Liver (tissue), 8 donors: ENCODE measurements at regions not wholly inside any gene's neighbourhood (a gene's known extent, or its start where the extent isn't known, plus 50 kb on each side); places are given as distances from the start of the nearest gene placed in this dataset.

Source experiments
- DNase-seq: peaks from one replicate; pipeline ENCODE4 v3.0.0-alpha.2; 2017; ENCODE audit warnings: low spot score
- H3K27ac ChIP-seq, 2 donors: one replicate each; pipeline ENCODE4 v1.7.0; 2013; ENCODE audit warnings: inconsistent platforms in 2 of 2, low read length in 2 of 2, control low read depth in 1 of 2, low read depth in 1 of 2, mild to moderate bottlenecking in 1 of 2
- H3K27me3 ChIP-seq, 4 donors: one replicate each; pipeline versions ENCODE4 v1.6.1 to v1.7.0; 2013; ENCODE audit warnings: low read length in 3 of 4, inconsistent platforms in 1 of 4, mild to moderate bottlenecking in 1 of 4, moderate library complexity in 1 of 4; ENCODE audit not compliant: control insufficient read depth in 4 of 4, insufficient read depth in 4 of 4
- H3K36me3 ChIP-seq, 4 donors: one replicate each; pipeline versions ENCODE4 v1.6.1 to v1.7.0; 2013; ENCODE audit warnings: low read length in 3 of 4, mild to moderate bottlenecking in 3 of 4, low read depth in 1 of 4, moderate library complexity in 1 of 4; ENCODE audit not compliant: control insufficient read depth in 4 of 4, insufficient read depth in 3 of 4
- H3K4me1 ChIP-seq, 4 donors: one replicate each; pipeline versions ENCODE4 v1.6.1 to v1.7.0; 2013; ENCODE audit warnings: low read length in 3 of 4, mild to moderate bottlenecking in 3 of 4, moderate library complexity in 1 of 4; ENCODE audit not compliant: control insufficient read depth in 4 of 4, insufficient read depth in 4 of 4
- H3K4me3 ChIP-seq, 3 donors: one replicate each; pipeline versions ENCODE4 v1.6.1 to v1.7.0; 2013; ENCODE audit warnings: low read length in 3 of 3, control low read depth in 1 of 3, low read depth in 1 of 3, mild to moderate bottlenecking in 1 of 3
- H3K9ac ChIP-seq, 2 donors: one replicate each; pipeline ENCODE4 v1.7.0; 2013; ENCODE audit warnings: low read length in 2 of 2, mild to moderate bottlenecking in 2 of 2, moderate library complexity in 2 of 2, control low read depth in 1 of 2, low read depth in 1 of 2
- H3K9me3 ChIP-seq, 4 donors: one replicate each; pipeline versions ENCODE4 v1.6.1 to v1.7.0; 2013; ENCODE audit warnings: low read length in 3 of 4; ENCODE audit not compliant: control insufficient read depth in 4 of 4
- CTCF ChIP-seq: fragments of 150-350 bp; IDR thresholded peaks from 2 replicates; pipeline ENCODE4 v1.5.1; 2017; ENCODE audit warnings: improper control_type of control experiment, low read depth, low read length; ENCODE audit not compliant: missing input control
- EGR1 ChIP-seq, 2 donors: IDR thresholded peaks; 2 replicates each; pipeline ENCODE4 v1.6.1; 2016 to 2018; ENCODE audit warnings: antibody characterized with exemption in 2 of 2, low read depth in 2 of 2
- FOXA1 ChIP-seq: IDR thresholded peaks from 2 replicates; pipeline ENCODE4 v1.6.1; 2016; ENCODE audit warnings: antibody characterized with exemption
- FOXA2 ChIP-seq: IDR thresholded peaks from 2 replicates; pipeline ENCODE4 v1.6.1; 2016; ENCODE audit warnings: antibody characterized with exemption
- GABPA ChIP-seq, 2 donors: IDR thresholded peaks in 1 of 2; conservative IDR thresholded peaks in 1 of 2; 2 replicates each; pipeline ENCODE4 v1.6.1; 2016; ENCODE audit warnings: antibody characterized with exemption in 2 of 2, mild to moderate bottlenecking in 1 of 2, moderate library complexity in 1 of 2
- HNF4A ChIP-seq, 2 donors: conservative IDR thresholded peaks; 2 replicates each; pipeline ENCODE4 v1.6.1; 2016; ENCODE audit warnings: antibody characterized with exemption in 2 of 2, mild to moderate bottlenecking in 2 of 2
- HNF4G ChIP-seq: IDR thresholded peaks from 2 replicates; pipeline ENCODE4 v1.6.1; 2016; ENCODE audit warnings: antibody characterized with exemption
- JUND ChIP-seq, 2 donors: IDR thresholded peaks; 2 replicates each; pipeline ENCODE4 v1.6.1; 2016; ENCODE audit warnings: antibody characterized with exemption in 2 of 2
- MAX ChIP-seq: IDR thresholded peaks from 2 replicates; pipeline ENCODE4 v1.6.1; 2016; ENCODE audit warnings: antibody characterized with exemption
- NR2F2 ChIP-seq: IDR thresholded peaks from 2 replicates; pipeline ENCODE4 v1.6.1; 2016; ENCODE audit warnings: antibody characterized with exemption
- RAD21 ChIP-seq, 2 donors: IDR thresholded peaks; 2 replicates each; pipeline ENCODE4 v1.6.1; 2016; ENCODE audit warnings: antibody characterized with exemption in 2 of 2, mild to moderate bottlenecking in 2 of 2
- RXRA ChIP-seq, 2 donors: IDR thresholded peaks; 2 replicates each; pipeline ENCODE4 v1.6.1; 2017 to 2018; ENCODE audit warnings: antibody characterized with exemption in 2 of 2, mild to moderate bottlenecking in 1 of 2
- SP1 ChIP-seq: IDR thresholded peaks from 2 replicates; pipeline ENCODE4 v1.6.1; 2018; ENCODE audit warnings: antibody characterized with exemption, mild to moderate bottlenecking
- TAF1 ChIP-seq: conservative IDR thresholded peaks from 2 replicates; pipeline ENCODE4 v1.6.1; 2016; ENCODE audit warnings: antibody characterized with exemption, mild to moderate bottlenecking
- YY1 ChIP-seq: IDR thresholded peaks from 2 replicates; pipeline ENCODE4 v1.6.1; 2016; ENCODE audit warnings: antibody characterized with exemption, mild to moderate bottlenecking
- WGBS: extraction: QIAGEN DNeasy Blood & Tissue Kit; methylation state at CpG from one replicate; pipeline ENCODE4 v1.1.7; 2013; 5-methylcytosine and 5-hydroxymethylcytosine counted together
- TF ChIP-seq, protein P1 (sequence below): IDR thresholded peaks from 2 replicates; pipeline ENCODE4 v1.6.1; 2016; ENCODE audit warnings: antibody characterized with exemption
- TF ChIP-seq, protein P2 (sequence below): IDR thresholded peaks from 2 replicates; pipeline ENCODE4 v1.6.1; 2016; ENCODE audit warnings: antibody characterized with exemption
- TF ChIP-seq, protein P3 (sequence below): IDR thresholded peaks from 2 replicates; pipeline ENCODE4 v1.6.1; 2016; ENCODE audit warnings: antibody characterized with exemption, mild to moderate bottlenecking
- donor health status: healthy.
- donor health status: healthy.
- donor health status: healthy.
- donor health status: healthy.
- donor health status: healthy.

DNA sequence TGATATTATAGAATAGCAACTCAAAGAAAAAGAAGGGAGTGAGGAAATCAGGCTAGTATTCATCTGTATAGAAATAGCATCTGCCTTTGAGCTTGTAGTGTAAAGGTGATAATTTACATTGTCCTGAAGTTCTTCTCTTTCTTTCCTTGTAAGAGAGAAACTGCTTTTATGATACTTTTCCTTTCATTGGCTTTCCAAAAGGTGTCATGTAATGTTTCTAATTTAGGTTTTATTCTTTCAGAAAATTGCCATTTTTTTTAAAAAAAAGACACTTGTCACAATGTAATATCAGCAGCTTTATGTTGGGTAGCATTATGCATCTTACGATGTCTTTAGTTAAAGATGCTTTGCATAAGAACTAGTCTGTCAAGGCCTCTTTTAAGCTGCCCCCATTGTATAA lies 1153.8 kb upstream of the PCDH7 start:
- no peaks in the 10 kb centered on the region for H3K36me3 ChIP-seq
- no peaks in the 10 kb centered on the region for H3K27me3 ChIP-seq
- no peak for DNase-seq
- no peak overlapping the region for H3K9ac ChIP-seq
- H3K4me3 ChIP-seq, result no peak overlapping the region
- TF ChIP-seq YY1 (no peak), FOXA1 (no peak)
- 88% methylated on average over 1 of the region's 1 CpG for WGBS
- no peak overlapping the region for H3K27ac ChIP-seq
- H3K9me3 ChIP-seq, result no peaks in the 10 kb centered on the region
- H3K4me1 ChIP-seq, result no peaks in the 10 kb centered on the region

DNA sequence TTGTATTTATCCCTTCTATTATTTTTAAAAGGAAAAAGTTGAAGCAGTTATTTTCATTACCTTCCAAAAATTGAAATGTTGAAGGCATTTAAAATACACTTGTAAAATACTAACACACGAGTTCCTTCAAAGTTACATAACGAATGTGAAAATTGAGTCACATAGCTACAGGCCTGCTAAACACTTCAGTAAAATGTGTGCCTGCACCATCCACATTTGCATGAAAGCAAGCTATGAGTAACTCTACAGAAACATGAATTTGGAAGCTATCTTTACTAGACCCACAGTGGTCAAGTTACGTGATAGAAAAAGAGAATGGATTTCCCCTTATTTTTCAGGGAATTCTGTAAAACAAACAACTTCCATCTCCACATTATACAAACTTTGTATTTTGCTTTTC lies 1148.8 kb upstream of the PCDH7 start:
- no peak for DNase-seq
- H3K4me3 ChIP-seq, result no peak overlapping the region
- no peak overlapping the region for H3K9ac ChIP-seq
- no peaks in the 10 kb centered on the region for H3K36me3 ChIP-seq
- H3K9me3 ChIP-seq, result no peaks in the 10 kb centered on the region
- H3K4me1 ChIP-seq, result no peaks in the 10 kb centered on the region
- no peaks in the 10 kb centered on the region for H3K27me3 ChIP-seq
- 88% methylated on average over 3 of the region's 3 CpGs for WGBS
- TF ChIP-seq YY1 (no peak), TAF1 (no peak), GABPA (IDR thresholded peaks at IDR 0.05 in 1 of 2, conservative IDR thresholded peaks at IDR 0.05 in 1 of 2) (no peak), FOXA1 (no peak), EGR1 (IDR thresholded peaks at IDR 0.05; ENCODE audit: low read depth in 2 of 2) (no peak), MAX (no peak), RAD21 (IDR thresholded peaks at IDR 0.05) (no peak), HNF4G (no peak), FOXA2 (no peak), JUND (IDR thresholded peaks at IDR 0.05) (no peak), CTCF (no peak), NR2F2 (no peak), HNF4A (conservative IDR thresholded peaks at IDR 0.05) (no peak), RXRA (IDR thresholded peaks at IDR 0.05) (no peak), SP1 (no peak)
- TF ChIP-seq, protein P1, sequence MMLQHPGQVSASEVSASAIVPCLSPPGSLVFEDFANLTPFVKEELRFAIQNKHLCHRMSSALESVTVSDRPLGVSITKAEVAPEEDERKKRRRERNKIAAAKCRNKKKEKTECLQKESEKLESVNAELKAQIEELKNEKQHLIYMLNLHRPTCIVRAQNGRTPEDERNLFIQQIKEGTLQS, result no peak
- TF ChIP-seq, protein P2, sequence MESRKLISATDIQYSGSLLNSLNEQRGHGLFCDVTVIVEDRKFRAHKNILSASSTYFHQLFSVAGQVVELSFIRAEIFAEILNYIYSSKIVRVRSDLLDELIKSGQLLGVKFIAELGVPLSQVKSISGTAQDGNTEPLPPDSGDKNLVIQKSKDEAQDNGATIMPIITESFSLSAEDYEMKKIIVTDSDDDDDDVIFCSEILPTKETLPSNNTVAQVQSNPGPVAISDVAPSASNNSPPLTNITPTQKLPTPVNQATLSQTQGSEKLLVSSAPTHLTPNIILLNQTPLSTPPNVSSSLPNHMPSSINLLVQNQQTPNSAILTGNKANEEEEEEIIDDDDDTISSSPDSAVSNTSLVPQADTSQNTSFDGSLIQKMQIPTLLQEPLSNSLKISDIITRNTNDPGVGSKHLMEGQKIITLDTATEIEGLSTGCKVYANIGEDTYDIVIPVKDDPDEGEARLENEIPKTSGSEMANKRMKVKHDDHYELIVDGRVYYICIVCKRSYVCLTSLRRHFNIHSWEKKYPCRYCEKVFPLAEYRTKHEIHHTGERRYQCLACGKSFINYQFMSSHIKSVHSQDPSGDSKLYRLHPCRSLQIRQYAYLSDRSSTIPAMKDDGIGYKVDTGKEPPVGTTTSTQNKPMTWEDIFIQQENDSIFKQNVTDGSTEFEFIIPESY, result no peak
- TF ChIP-seq, protein P3, sequence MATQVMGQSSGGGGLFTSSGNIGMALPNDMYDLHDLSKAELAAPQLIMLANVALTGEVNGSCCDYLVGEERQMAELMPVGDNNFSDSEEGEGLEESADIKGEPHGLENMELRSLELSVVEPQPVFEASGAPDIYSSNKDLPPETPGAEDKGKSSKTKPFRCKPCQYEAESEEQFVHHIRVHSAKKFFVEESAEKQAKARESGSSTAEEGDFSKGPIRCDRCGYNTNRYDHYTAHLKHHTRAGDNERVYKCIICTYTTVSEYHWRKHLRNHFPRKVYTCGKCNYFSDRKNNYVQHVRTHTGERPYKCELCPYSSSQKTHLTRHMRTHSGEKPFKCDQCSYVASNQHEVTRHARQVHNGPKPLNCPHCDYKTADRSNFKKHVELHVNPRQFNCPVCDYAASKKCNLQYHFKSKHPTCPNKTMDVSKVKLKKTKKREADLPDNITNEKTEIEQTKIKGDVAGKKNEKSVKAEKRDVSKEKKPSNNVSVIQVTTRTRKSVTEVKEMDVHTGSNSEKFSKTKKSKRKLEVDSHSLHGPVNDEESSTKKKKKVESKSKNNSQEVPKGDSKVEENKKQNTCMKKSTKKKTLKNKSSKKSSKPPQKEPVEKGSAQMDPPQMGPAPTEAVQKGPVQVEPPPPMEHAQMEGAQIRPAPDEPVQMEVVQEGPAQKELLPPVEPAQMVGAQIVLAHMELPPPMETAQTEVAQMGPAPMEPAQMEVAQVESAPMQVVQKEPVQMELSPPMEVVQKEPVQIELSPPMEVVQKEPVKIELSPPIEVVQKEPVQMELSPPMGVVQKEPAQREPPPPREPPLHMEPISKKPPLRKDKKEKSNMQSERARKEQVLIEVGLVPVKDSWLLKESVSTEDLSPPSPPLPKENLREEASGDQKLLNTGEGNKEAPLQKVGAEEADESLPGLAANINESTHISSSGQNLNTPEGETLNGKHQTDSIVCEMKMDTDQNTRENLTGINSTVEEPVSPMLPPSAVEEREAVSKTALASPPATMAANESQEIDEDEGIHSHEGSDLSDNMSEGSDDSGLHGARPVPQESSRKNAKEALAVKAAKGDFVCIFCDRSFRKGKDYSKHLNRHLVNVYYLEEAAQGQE, result no peak
- no peak overlapping the region for H3K27ac ChIP-seq
